Activated naive CD4-positive, alpha-beta T cell treated with anti-CD3 and anti-CD28 coated beads, Interleukin-2, amount 50 U/mL, for 24 hours (primary cell): ENCODE measurements at regions not wholly inside any gene's neighbourhood (a gene's known extent, or its start where the extent isn't known, plus 50 kb on each side); places are given as distances from the start of the nearest gene placed in this dataset.
"Not testable (repeated sequence)": the region's sequence is repeated elsewhere in the genome, so short reads cannot be mapped to it uniquely, and the experiment has no call there.

ENCODE experiments used
- H3K27ac Mint-ChIP-seq: one replicate; pipeline ENCODE4 v1.8.0; 2021; ENCODE audit warnings: mild to moderate bottlenecking, mixed read lengths
- H3K27me3 Mint-ChIP-seq: one replicate; pipeline ENCODE4 v1.8.0; 2021; ENCODE audit warnings: mixed read lengths
- H3K36me3 Mint-ChIP-seq: one replicate; pipeline ENCODE4 v1.8.0; 2021; ENCODE audit warnings: mixed read lengths
- H3K4me1 Mint-ChIP-seq: one replicate; pipeline ENCODE4 v1.8.0; 2021; ENCODE audit warnings: mixed read lengths
- H3K4me3 Mint-ChIP-seq: one replicate; pipeline ENCODE4 v1.8.0; 2021; ENCODE audit warnings: mild to moderate bottlenecking, mixed read lengths
- H3K9me3 Mint-ChIP-seq: one replicate; pipeline ENCODE4 v1.8.0; 2021; ENCODE audit warnings: mixed read lengths

GRCh38 chr16:13359835-13360234, 458.4 kb downstream of the SHISA9 start:
- no peak overlapping the region for H3K27ac Mint-ChIP-seq
- H3K4me1 Mint-ChIP-seq: no peaks in the 10 kb centered on the region
- H3K4me3 Mint-ChIP-seq: no peak overlapping the region
- peaks cover 20% of the 10 kb centered on the region for H3K9me3 Mint-ChIP-seq
- no peaks in the 10 kb centered on the region for H3K36me3 Mint-ChIP-seq
- no peaks in the 10 kb centered on the region for H3K27me3 Mint-ChIP-seq

DNA sequence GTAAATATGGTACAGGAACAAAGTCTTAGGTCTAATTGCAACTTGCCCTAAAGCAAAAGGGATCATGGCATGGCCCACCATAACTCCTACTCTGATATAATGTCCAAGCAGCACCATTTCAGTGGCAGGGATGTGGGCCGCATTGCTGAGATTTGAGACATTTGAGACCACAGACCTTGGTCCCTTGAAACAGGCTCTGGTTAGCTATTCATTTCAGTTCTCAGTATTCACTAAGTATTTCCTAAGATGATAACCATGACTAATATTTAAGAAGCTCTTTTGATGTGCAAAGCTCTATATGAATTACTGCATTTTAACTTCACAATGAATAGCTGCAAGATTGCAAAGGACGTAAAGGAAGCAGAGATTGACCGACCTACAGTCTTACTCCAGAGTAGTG, 471.0 kb downstream of the SHISA9 start:
- H3K9me3 Mint-ChIP-seq: peaks cover 6% of the 10 kb centered on the region
- H3K27me3 Mint-ChIP-seq: peaks cover 2% of the 10 kb centered on the region
- H3K4me1 Mint-ChIP-seq: no peaks in the 10 kb centered on the region
- no peak overlapping the region for H3K4me3 Mint-ChIP-seq
- H3K27ac Mint-ChIP-seq: no peak overlapping the region
- no peaks in the 10 kb centered on the region for H3K36me3 Mint-ChIP-seq

GRCh38 chr16:13376174-13376573, 474.8 kb downstream of the SHISA9 start:
- H3K9me3 Mint-ChIP-seq: peaks cover 11% of the 10 kb centered on the region
- H3K27ac Mint-ChIP-seq: no peak overlapping the region
- H3K36me3 Mint-ChIP-seq: peaks cover 1% of the 10 kb centered on the region
- no peaks in the 10 kb centered on the region for H3K4me1 Mint-ChIP-seq
- H3K27me3 Mint-ChIP-seq: peaks cover 2% of the 10 kb centered on the region
- H3K4me3 Mint-ChIP-seq: no peak overlapping the region

- no peak overlapping the region for H3K4me3 Mint-ChIP-seq
- H3K36me3 Mint-ChIP-seq: peaks cover 1% of the 10 kb centered on the region
- no peak overlapping the region for H3K27ac Mint-ChIP-seq
- H3K4me1 Mint-ChIP-seq: no peaks in the 10 kb centered on the region
- H3K27me3 Mint-ChIP-seq: peaks cover 2% of the 10 kb centered on the region
- H3K9me3 Mint-ChIP-seq: peaks cover 15% of the 10 kb centered on the region
Measured at GRCh38 chr16:13377143-13377542, 475.7 kb downstream of the SHISA9 start.

DNA sequence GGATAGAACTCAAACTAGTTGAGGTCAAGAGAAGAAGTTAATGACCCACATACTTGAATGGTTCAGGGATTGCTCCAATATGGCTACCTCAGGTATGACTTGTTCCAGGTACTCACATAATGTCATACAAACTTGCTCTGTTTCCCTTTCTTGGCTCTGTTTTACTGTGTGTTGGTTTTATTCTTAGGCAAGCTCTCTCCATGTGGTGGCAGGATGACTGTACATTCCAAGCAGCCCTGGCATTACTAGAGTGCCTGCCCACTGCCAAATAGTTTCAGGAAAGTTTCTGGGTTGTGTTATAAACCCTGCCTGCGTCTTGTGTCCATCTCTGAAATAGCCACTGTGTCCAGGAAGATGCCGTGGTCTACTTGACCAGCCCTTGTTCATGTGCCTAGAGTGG, 476.8 kb downstream of the SHISA9 start:
- H3K4me3 Mint-ChIP-seq: no peak overlapping the region
- peaks cover 20% of the 10 kb centered on the region for H3K9me3 Mint-ChIP-seq
- H3K36me3 Mint-ChIP-seq: peaks cover 4% of the 10 kb centered on the region
- no peaks in the 10 kb centered on the region for H3K4me1 Mint-ChIP-seq
- H3K27ac Mint-ChIP-seq: no peak overlapping the region
- peaks cover 2% of the 10 kb centered on the region for H3K27me3 Mint-ChIP-seq

DNA sequence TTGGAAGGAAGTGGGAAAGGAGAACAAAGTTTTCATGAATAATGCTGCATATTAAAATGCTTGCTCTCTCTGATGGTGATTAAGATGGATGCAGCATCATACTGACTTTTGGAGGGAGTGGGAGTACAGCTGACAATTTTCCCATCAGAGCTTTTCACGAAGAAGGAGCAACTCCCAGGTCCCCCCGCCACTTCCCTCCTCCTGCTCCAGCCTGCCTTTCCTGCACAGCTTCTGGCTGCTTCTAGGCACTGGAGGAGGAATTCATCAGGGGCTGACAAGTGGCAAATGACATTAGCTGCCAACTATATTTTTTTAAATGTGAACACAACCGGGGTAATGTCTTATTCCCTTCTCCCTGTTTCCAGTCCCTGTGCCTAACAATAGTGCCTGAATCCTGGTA, 477.9 kb downstream of the SHISA9 start:
- Mint-ChIP-seq H3K9me3 (peaks cover 23% of the 10 kb centered on the region), H3K27me3 (peaks cover 2% of the 10 kb centered on the region), H3K4me3 (no peak overlapping the region), H3K27ac (no peak overlapping the region), H3K4me1 (no peaks in the 10 kb centered on the region), H3K36me3 (peaks cover 4% of the 10 kb centered on the region)

DNA sequence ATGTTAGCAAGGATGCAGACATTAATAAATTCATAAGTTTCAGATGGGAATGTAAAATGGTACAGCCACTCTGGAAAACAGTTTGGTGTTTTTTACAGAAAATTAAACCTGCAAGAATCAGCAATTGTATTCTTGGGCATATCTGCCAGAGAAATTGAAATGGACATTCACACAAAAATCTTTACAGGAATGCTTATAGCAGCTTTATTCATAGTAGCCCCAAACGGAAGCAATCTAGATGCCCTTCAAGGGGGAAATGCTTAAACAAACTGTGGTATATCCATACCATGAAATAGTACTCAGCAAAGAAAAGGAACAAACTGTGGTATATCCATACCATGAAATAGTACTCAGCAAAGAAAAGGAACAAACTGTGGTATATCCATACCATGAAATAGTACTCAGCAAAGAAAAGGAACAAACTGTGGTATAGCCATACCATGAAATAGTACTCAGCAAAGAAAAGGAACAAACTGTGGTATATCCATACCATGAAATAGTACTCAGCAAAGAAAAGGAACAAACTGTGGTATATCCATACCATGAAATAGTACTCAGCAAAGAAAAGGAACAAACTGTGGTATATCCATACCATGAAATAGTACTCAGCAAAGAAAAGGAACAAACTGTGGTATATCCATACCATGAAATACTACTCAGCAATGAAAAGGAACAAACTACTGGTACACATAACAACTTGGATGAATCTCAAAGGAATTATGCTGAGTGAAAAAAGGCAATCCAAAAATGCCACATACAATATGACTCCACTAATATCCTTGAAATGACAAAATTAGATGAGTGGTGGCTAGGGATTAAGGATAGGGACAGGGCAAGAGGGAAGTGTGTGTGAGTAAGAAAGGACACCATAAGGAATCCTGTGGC, 484.0 kb downstream of the SHISA9 start:
- H3K4me1 Mint-ChIP-seq, H3K4me3 Mint-ChIP-seq, H3K27me3 Mint-ChIP-seq, H3K36me3 Mint-ChIP-seq, H3K27ac Mint-ChIP-seq: not testable (repeated sequence)
- H3K9me3 Mint-ChIP-seq: peaks cover 20% of the 10 kb centered on the region

DNA sequence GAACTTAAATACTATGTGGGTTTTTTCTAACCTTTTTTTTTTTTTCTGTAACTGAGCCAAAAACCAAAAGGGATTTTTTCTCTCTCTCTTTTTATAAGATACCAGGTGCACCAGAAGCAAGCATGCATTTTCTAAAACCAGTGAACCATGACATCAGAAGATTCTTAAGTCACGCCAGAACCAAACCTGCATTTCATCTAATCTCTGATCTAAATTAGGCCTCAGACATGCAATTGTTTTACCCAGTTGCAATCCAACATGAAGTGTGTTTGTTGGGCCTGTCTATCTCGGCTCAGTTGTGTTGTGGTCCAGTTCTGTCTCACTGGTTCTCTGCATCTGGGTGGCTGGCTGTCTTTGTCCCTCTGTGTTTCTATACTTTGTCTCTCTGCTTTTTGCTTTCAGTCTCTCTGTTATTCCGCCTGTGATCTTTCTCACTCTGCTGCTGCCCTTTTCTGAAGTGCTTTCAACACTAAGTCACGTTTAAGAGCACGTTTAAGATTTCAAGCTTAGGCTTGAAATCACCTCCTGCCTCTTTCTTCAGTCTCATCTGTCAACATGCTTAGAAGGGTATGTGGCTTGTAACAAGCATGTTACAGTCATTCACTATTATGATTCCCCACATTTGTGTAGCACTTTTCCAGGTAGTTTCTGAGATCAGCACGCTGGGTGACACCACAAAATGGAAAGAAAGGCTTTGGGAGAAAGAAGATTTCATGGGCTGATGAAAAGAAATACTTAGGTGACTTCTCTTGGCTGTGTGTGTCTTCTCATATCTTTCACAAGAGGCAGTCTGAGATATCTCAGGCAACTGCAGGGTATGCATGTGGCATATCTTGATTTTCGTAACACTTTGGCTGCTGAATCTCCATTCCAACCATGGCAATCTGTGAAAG, 488.9 kb downstream of the SHISA9 start:
- Mint-ChIP-seq H3K4me3 (no peak overlapping the region), H3K4me1 (no peaks in the 10 kb centered on the region), H3K36me3 (peaks cover 1% of the 10 kb centered on the region), H3K9me3 (peaks cover 7% of the 10 kb centered on the region), H3K27ac (no peak overlapping the region), H3K27me3 (peaks cover 4% of the 10 kb centered on the region)

GRCh38 chr16:13390986-13391305, 489.5 kb downstream of the SHISA9 start:
- no peak overlapping the region for H3K4me3 Mint-ChIP-seq
- H3K27me3 Mint-ChIP-seq: peaks cover 4% of the 10 kb centered on the region
- peaks cover 1% of the 10 kb centered on the region for H3K36me3 Mint-ChIP-seq
- no peak overlapping the region for H3K27ac Mint-ChIP-seq
- H3K4me1 Mint-ChIP-seq: no peaks in the 10 kb centered on the region
- peaks cover 7% of the 10 kb centered on the region for H3K9me3 Mint-ChIP-seq

GRCh38 chr16:13391337-13391736, 489.9 kb downstream of the SHISA9 start:
- peaks cover 7% of the 10 kb centered on the region for H3K9me3 Mint-ChIP-seq
- no peak overlapping the region for H3K4me3 Mint-ChIP-seq
- peaks cover 4% of the 10 kb centered on the region for H3K27me3 Mint-ChIP-seq
- peaks cover 1% of the 10 kb centered on the region for H3K36me3 Mint-ChIP-seq
- no peak overlapping the region for H3K27ac Mint-ChIP-seq
- no peaks in the 10 kb centered on the region for H3K4me1 Mint-ChIP-seq

DNA sequence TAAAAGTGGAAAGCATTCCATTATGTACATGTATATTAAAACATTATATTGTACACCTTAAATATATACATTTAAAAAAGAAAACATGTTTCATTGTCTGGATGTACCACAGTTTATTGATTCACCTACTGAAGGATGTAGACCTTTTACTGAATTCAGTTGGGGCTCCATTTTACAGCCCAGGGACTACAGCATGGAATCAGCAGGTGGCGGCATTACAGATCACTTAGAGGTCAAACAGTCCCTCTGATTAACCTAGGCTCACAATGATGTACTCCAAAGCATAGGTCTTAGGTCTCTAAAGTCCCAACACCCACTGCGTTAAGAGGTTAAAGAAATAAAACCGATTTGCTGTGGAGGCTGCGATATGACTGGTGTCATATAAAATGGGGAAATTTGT, 490.9 kb downstream of the SHISA9 start:
- Mint-ChIP-seq H3K36me3 (peaks cover 1% of the 10 kb centered on the region), H3K9me3 (peaks cover 7% of the 10 kb centered on the region), H3K4me1 (no peaks in the 10 kb centered on the region), H3K27me3 (peaks cover 4% of the 10 kb centered on the region), H3K4me3 (no peak overlapping the region), H3K27ac (no peak overlapping the region)

DNA sequence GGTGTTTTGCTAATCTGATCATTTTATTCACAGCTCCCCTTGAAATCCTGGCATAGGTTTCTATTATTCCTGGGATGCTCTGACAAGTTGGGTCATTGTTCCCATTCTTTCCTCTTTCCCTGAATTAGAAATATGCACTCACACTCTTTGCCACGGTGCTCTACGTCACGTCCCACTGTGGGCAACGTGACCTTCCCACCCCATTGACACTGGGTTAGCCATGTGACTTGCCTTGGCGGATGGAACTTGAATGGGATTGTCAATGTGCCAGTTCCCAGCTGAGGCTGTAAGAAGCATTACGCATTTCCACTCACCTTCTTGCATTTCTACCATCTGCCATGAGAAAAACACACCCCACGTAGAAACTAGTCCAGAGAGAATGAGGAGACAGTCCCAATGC, 492.4 kb downstream of the SHISA9 start:
- peaks cover 4% of the 10 kb centered on the region for H3K27me3 Mint-ChIP-seq
- H3K36me3 Mint-ChIP-seq: no peaks in the 10 kb centered on the region
- no peak overlapping the region for H3K27ac Mint-ChIP-seq
- no peak overlapping the region for H3K4me3 Mint-ChIP-seq
- no peaks in the 10 kb centered on the region for H3K4me1 Mint-ChIP-seq
- peaks cover 7% of the 10 kb centered on the region for H3K9me3 Mint-ChIP-seq

GRCh38 chr16:13394488-13394887, 493.1 kb downstream of the SHISA9 start:
- peaks cover 7% of the 10 kb centered on the region for H3K9me3 Mint-ChIP-seq
- H3K36me3 Mint-ChIP-seq: no peaks in the 10 kb centered on the region
- H3K27me3 Mint-ChIP-seq: peaks cover 4% of the 10 kb centered on the region
- H3K4me1 Mint-ChIP-seq: no peaks in the 10 kb centered on the region
- H3K4me3 Mint-ChIP-seq: no peak overlapping the region
- H3K27ac Mint-ChIP-seq: no peak overlapping the region

GRCh38 chr16:13397126-13397525, 495.7 kb downstream of the SHISA9 start:
- H3K36me3 Mint-ChIP-seq: peaks cover 3% of the 10 kb centered on the region
- no peak overlapping the region for H3K27ac Mint-ChIP-seq
- peaks cover 6% of the 10 kb centered on the region for H3K9me3 Mint-ChIP-seq
- H3K27me3 Mint-ChIP-seq: peaks cover 3% of the 10 kb centered on the region
- H3K4me1 Mint-ChIP-seq: no peaks in the 10 kb centered on the region
- H3K4me3 Mint-ChIP-seq: no peak overlapping the region

- peaks cover 3% of the 10 kb centered on the region for H3K27me3 Mint-ChIP-seq
- no peaks in the 10 kb centered on the region for H3K4me1 Mint-ChIP-seq
- no peak overlapping the region for H3K4me3 Mint-ChIP-seq
Measured at GRCh38 chr16:13401641-13402040, 500.2 kb downstream of the SHISA9 start.

GRCh38 chr16:13402601-13403000, 501.2 kb downstream of the SHISA9 start:
- H3K9me3 Mint-ChIP-seq: peaks cover 12% of the 10 kb centered on the region
- no peak overlapping the region for H3K27ac Mint-ChIP-seq
- peaks cover 3% of the 10 kb centered on the region for H3K36me3 Mint-ChIP-seq
- no peaks in the 10 kb centered on the region for H3K4me1 Mint-ChIP-seq
- H3K27me3 Mint-ChIP-seq: peaks cover 3% of the 10 kb centered on the region
- no peak overlapping the region for H3K4me3 Mint-ChIP-seq

More at GRCh38 chr16:13401641-13402040, 500.2 kb downstream of the SHISA9 start:
- Mint-ChIP-seq H3K36me3 (peaks cover 3% of the 10 kb centered on the region), H3K9me3 (peaks cover 12% of the 10 kb centered on the region), H3K27ac (no peak overlapping the region)
